Natural killer cell (primary cell): ENCODE measurements at regions not wholly inside any gene's neighbourhood (a gene's known extent, or its start where the extent isn't known, plus 50 kb on each side); places are given as distances from the start of the nearest gene placed in this dataset.
"Not testable (repeated sequence)": the region's sequence is repeated elsewhere in the genome, so short reads cannot be mapped to it uniquely, and the experiment has no call there.

Experiments used
- ATAC-seq, 3 donors: fragments of 150-1000 bp in 2 of 3; fragments of 200-7000 bp in 1 of 3; cut with Tn5 transposase; 1 replicate in 1 of 3; 2 replicates in 2 of 3; pipeline ENCODE4 v1.10.0; 2021; ENCODE audit warnings: mild to moderate bottlenecking in 2 of 3, moderate library complexity in 2 of 3
- DNase-seq, 2 donors: peaks; one replicate each; pipeline versions ENCODE4 v3.0.0 to v3.0.0-alpha.2; 2013 to 2021; ENCODE audit warnings: mixed read lengths in 1 of 2
- H3K27ac ChIP-seq: one replicate; pipeline ENCODE4 v1.5.1; 2013; ENCODE audit warnings: mild to moderate bottlenecking, low read length
- H3K27me3 ChIP-seq: one replicate; pipeline ENCODE4 v1.6.1; 2013; ENCODE audit warnings: low read length; ENCODE audit not compliant: control insufficient read depth, insufficient read depth
- H3K36me3 ChIP-seq: one replicate; pipeline ENCODE4 v1.6.1; 2013; ENCODE audit warnings: low read length; ENCODE audit not compliant: control insufficient read depth, insufficient read depth
- H3K4me1 ChIP-seq: one replicate; pipeline ENCODE4 v1.6.1; 2013; ENCODE audit warnings: low read length; ENCODE audit not compliant: control insufficient read depth, insufficient read depth
- H3K4me3 ChIP-seq: one replicate; pipeline ENCODE4 v1.5.1; 2013; ENCODE audit warnings: low read length
- H3K9me3 ChIP-seq: one replicate; pipeline ENCODE4 v1.6.1; 2013; ENCODE audit warnings: low read length; ENCODE audit not compliant: control insufficient read depth, insufficient read depth
- H3K27ac Mint-ChIP-seq, 2 donors: one replicate each; pipeline ENCODE4 v1.8.0; 2022; ENCODE audit warnings: mild to moderate bottlenecking in 2 of 2, mixed read lengths in 2 of 2, moderate library complexity in 1 of 2
- H3K27me3 Mint-ChIP-seq, 2 donors: one replicate each; pipeline ENCODE4 v1.8.0; 2022; ENCODE audit warnings: low read depth in 2 of 2, mixed read lengths in 2 of 2
- H3K36me3 Mint-ChIP-seq: one replicate; pipeline ENCODE4 v1.8.0; 2022; ENCODE audit warnings: mixed read lengths
- H3K4me1 Mint-ChIP-seq, 2 donors: one replicate each; pipeline ENCODE4 v1.8.0; 2022; ENCODE audit warnings: mixed read lengths in 2 of 2
- H3K4me3 Mint-ChIP-seq: one replicate; pipeline ENCODE4 v1.8.0; 2022; ENCODE audit warnings: mild to moderate bottlenecking, moderate library complexity, mixed read lengths
- H3K9me3 Mint-ChIP-seq, 2 donors: one replicate each; pipeline ENCODE4 v1.8.0; 2022; ENCODE audit warnings: mixed read lengths in 2 of 2
- CTCF ChIP-seq: fragments of 200-600 bp; IDR thresholded peaks from one replicate; pipeline ENCODE4 v1.8.0; 2022; ENCODE audit warnings: antibody characterized with exemption
- WGBS: methylation state at CpG from one replicate; pipeline ENCODE4 v1.1.7; 2013; ENCODE audit warnings: missing lambda C conversion rate; ENCODE audit not compliant: insufficient coverage; 5-methylcytosine and 5-hydroxymethylcytosine counted together
- intact Hi-C: fragments of 100-400 bp; cut with micrococcal nuclease; formaldehyde crosslinking; loops from one replicate; pipeline ENCODE4 v1.14.2; 2022

- WGBS: 94% methylated on average over 9 of the region's 9 CpGs
- Mint-ChIP-seq H3K4me1 (peaks cover 0 to 3% of the 10 kb centered on the region in 2 donors), H3K27ac (no peak overlapping the region), H3K4me3 (no peak overlapping the region), H3K36me3 (no peaks in the 10 kb centered on the region), H3K27me3 (peaks cover 0 to 9% of the 10 kb centered on the region in 2 donors), H3K9me3 (no peaks in the 10 kb centered on the region)
- DNase-seq (no peak), ATAC-seq (no peak)
- no peaks in the 10 kb centered on the region for H3K27me3 ChIP-seq
- no peak overlapping the region for H3K4me3 ChIP-seq
- no peaks in the 10 kb centered on the region for H3K36me3 ChIP-seq
- H3K9me3 ChIP-seq: no peaks in the 10 kb centered on the region
- H3K27ac ChIP-seq: no peak overlapping the region
- no peaks in the 10 kb centered on the region for H3K4me1 ChIP-seq
- intact Hi-C loops: no loop called here
- no peak for TF ChIP-seq CTCF
Measured at GRCh38 chr3:194189243-194189791, 53.4 kb downstream of the HES1 start.

- DNase-seq, H3K4me3 Mint-ChIP-seq, H3K4me1 Mint-ChIP-seq, H3K27ac Mint-ChIP-seq, H3K4me3 ChIP-seq, H3K27me3 ChIP-seq, H3K27me3 Mint-ChIP-seq, ATAC-seq, intact Hi-C loops, H3K36me3 Mint-ChIP-seq, H3K27ac ChIP-seq, H3K9me3 ChIP-seq, H3K9me3 Mint-ChIP-seq, H3K36me3 ChIP-seq, H3K4me1 ChIP-seq: not testable (repeated sequence)
- WGBS: 62% methylated on average over 2 of the region's 2 CpGs
Measured at GRCh38 chr3:194191850-194192249, 55.9 kb downstream of the HES1 start.

- DNase-seq: peak in 1 of 2 donors; percentile 44
- intact Hi-C loops: no loop called here
- 41% methylated on average over 9 of the region's 9 CpGs for WGBS
- TF ChIP-seq CTCF: no peak
- H3K27me3 Mint-ChIP-seq: peaks cover 14 to 19% of the 10 kb centered on the region in 2 donors
- H3K4me3 ChIP-seq: no peak overlapping the region
- no peak overlapping the region for H3K27ac ChIP-seq
- H3K4me3 Mint-ChIP-seq: no peak overlapping the region
- H3K9me3 Mint-ChIP-seq: no peaks in the 10 kb centered on the region
- no peaks in the 10 kb centered on the region for H3K36me3 Mint-ChIP-seq
- no peaks in the 10 kb centered on the region for H3K27me3 ChIP-seq
- no peak overlapping the region for H3K27ac Mint-ChIP-seq
- ATAC-seq: no peak
- H3K9me3 ChIP-seq: no peaks in the 10 kb centered on the region
- peaks cover 0 to 8% of the 10 kb centered on the region in 2 donors for H3K4me1 Mint-ChIP-seq
- H3K4me1 ChIP-seq: no peaks in the 10 kb centered on the region
- no peaks in the 10 kb centered on the region for H3K36me3 ChIP-seq
Measured at GRCh38 chr3:194194051-194194756, 58.3 kb downstream of the HES1 start.

- TF ChIP-seq CTCF: no peak
- intact Hi-C loops: no loop called here
Measured at GRCh38 chr3:194194757-194195085, 58.8 kb downstream of the HES1 start.

More at GRCh38 chr3:194194757-194195085, 58.8 kb downstream of the HES1 start:
- no peaks in the 10 kb centered on the region for H3K36me3 Mint-ChIP-seq
- no peak overlapping the region for H3K4me3 Mint-ChIP-seq
- no peak overlapping the region for H3K4me3 ChIP-seq
- H3K4me1 ChIP-seq: no peaks in the 10 kb centered on the region
- H3K9me3 Mint-ChIP-seq: no peaks in the 10 kb centered on the region
- H3K9me3 ChIP-seq: no peaks in the 10 kb centered on the region
- DNase-seq (no peak), ATAC-seq (no peak)
- H3K27ac ChIP-seq: no peak overlapping the region
- no peaks in the 10 kb centered on the region for H3K27me3 ChIP-seq
- peaks cover 14 to 24% of the 10 kb centered on the region in 2 donors for H3K27me3 Mint-ChIP-seq
- H3K4me1 Mint-ChIP-seq: peaks cover 0 to 8% of the 10 kb centered on the region in 2 donors
- no peaks in the 10 kb centered on the region for H3K36me3 ChIP-seq
- WGBS: 100% methylated on average over 1 of the region's 1 CpG
- H3K27ac Mint-ChIP-seq: no peak overlapping the region
